NOMO-1 (cell line): ENCODE measurements at regions not wholly inside any gene's neighbourhood (a gene's known extent, or its start where the extent isn't known, plus 50 kb on each side); places are given as distances from the start of the nearest gene placed in this dataset.

Experiments
- DNase-seq, 2 experiments: peaks; one replicate each; lab custom pipeline; 2025; ENCODE audit not compliant: unreplicated experiment in 2 of 2; lab: John Stamatoyannopoulos, UW

- DNase-seq = no peak
These were observed 229.3 kb downstream of the CDCA7 start for GRCh38 chr2:173584000-173584399.

GRCh38 chr2:173584676-173585458 lies 230.2 kb downstream of the CDCA7 start:
- DNase-seq = peak in 1 of 2 experiments; percentile 30

GRCh38 chr2:173588931-173589369 lies 234.3 kb downstream of the CDCA7 start:
- DNase-seq = no peak

- no peak for DNase-seq
These were observed 235.1 kb downstream of the CDCA7 start for GRCh38 chr2:173589604-173590275.

GRCh38 chr2:173590276-173590861 lies 235.7 kb downstream of the CDCA7 start:
- no peak for DNase-seq

- DNase-seq = no peak
These were observed 238.4 kb downstream of the CDCA7 start for GRCh38 chr2:173593109-173593508.

- no peak for DNase-seq
These were observed 241.6 kb downstream of the CDCA7 start for GRCh38 chr2:173596244-173596643.

GRCh38 chr2:173598525-173598924 lies 243.9 kb downstream of the CDCA7 start:
- DNase-seq = no peak

- no peak for DNase-seq
These were observed 245.2 kb downstream of the CDCA7 start for GRCh38 chr2:173599821-173600359.

- DNase-seq = no peak
These were observed 247.6 kb downstream of the CDCA7 start for GRCh38 chr2:173602153-173602795.

GRCh38 chr2:173605994-173606393 lies 251.3 kb downstream of the CDCA7 start:
- DNase-seq = no peak

- DNase-seq = no peak
These were observed 252.1 kb downstream of the CDCA7 start for GRCh38 chr2:173606619-173607248.

GRCh38 chr2:173607606-173608311 lies 253.1 kb downstream of the CDCA7 start:
- peak in 1 of 2 experiments; percentile 52 for DNase-seq

- no peak for DNase-seq
These were observed 256.4 kb downstream of the CDCA7 start for GRCh38 chr2:173611121-173611520.

- no peak for DNase-seq
These were observed 257.7 kb downstream of the CDCA7 start for GRCh38 chr2:173612354-173612753.

GRCh38 chr2:173613386-173613785 lies 258.7 kb downstream of the CDCA7 start:
- no peak for DNase-seq

GRCh38 chr2:173614265-173614930 lies 259.7 kb downstream of the CDCA7 start:
- DNase-seq = no peak

GRCh38 chr2:173623438-173624319 lies 269.0 kb downstream of the CDCA7 start:
- DNase-seq = no peak
